H1 (cell line): ENCODE measurements at regions not wholly inside any gene's neighbourhood (a gene's known extent, or its start where the extent isn't known, plus 50 kb on each side); places are given as distances from the start of the nearest gene placed in this dataset.

Experiments used
- CTCF ChIA-PET: fragments of 300-600 bp; sonication (Branson Sonifier 250); formaldehyde crosslinking; loops from one replicate; lab custom pipeline; 2021; ENCODE audit not compliant: partially characterized antibody; lab: Charles Lee
- POLR2A ChIA-PET: fragments of 300-600 bp; sonication (Branson Sonifier 250); formaldehyde crosslinking; loops from one replicate; lab custom pipeline; 2021; ENCODE audit warnings: inconsistent platforms; ENCODE audit not compliant: partially characterized antibody; lab: Charles Lee
- DNase-seq, 2 experiments: peaks; one replicate each; pipeline versions ENCODE4 v3.0.0 to v3.0.0-alpha.2; 2010 to 2022; ENCODE audit warnings: low spot score in 2 of 2, low read depth in 1 of 2, mixed read lengths in 1 of 2
- FAIRE-seq: peaks from 2 replicates; lab custom pipeline; 2011; peaks lifted over from hg19 to GRCh38; lab: Jason Lieb, UNC
- H2AFZ ChIP-seq: 2 replicates; pipeline ENCODE4 v1.8.1; 2012; ENCODE audit warnings: low read length, inconsistent platforms
- H2AK5ac ChIP-seq: 2 replicates; pipeline ENCODE4 v1.6.1; 2013; ENCODE audit warnings: low read depth, low read length
- H2BK120ac ChIP-seq: replicated peaks from 2 replicates; pipeline ENCODE3; 2013; ENCODE audit warnings: low read depth, low read length, inconsistent platforms
- H2BK12ac ChIP-seq: 2 replicates; pipeline ENCODE4 v1.6.1; 2013; ENCODE audit warnings: low read depth, low read length
- H2BK15ac ChIP-seq: 2 replicates; pipeline ENCODE4 v1.6.1; 2013; ENCODE audit warnings: low read length
- H2BK20ac ChIP-seq: 2 replicates; pipeline ENCODE4 v1.6.1; 2013; ENCODE audit warnings: low read length
- H2BK5ac ChIP-seq: 2 replicates; pipeline ENCODE4 v1.6.1; 2013; ENCODE audit warnings: low read depth, low read length
- H3K14ac ChIP-seq: 2 replicates; pipeline ENCODE4 v1.6.1; 2013; ENCODE audit warnings: inconsistent platforms; ENCODE audit not compliant: insufficient read length
- H3K18ac ChIP-seq: 2 replicates; pipeline ENCODE4 v1.6.1; 2013; ENCODE audit warnings: low read length; ENCODE audit errors: extremely low read depth
- H3K23ac ChIP-seq: 2 replicates; pipeline ENCODE4 v1.6.1; 2013; ENCODE audit warnings: inconsistent platforms; ENCODE audit not compliant: insufficient read length
- H3K23me2 ChIP-seq: 2 replicates; pipeline ENCODE4 v1.6.1; 2013; ENCODE audit warnings: low read depth, low read length
- H3K27ac ChIP-seq: 2 replicates; pipeline ENCODE4 v1.6.1; 2011; ENCODE audit warnings: low read depth, low read length, inconsistent platforms
- H3K27me3 ChIP-seq, 4 experiments: replicated peaks in 1 of 4; 1 replicate in 1 of 4; 2 replicates in 3 of 4; pipeline versions ENCODE4 v1.6.1 to v1.8.1; 2011 to 2013; ENCODE audit warnings: low read length in 3 of 4, mild to moderate bottlenecking in 3 of 4, inconsistent platforms in 2 of 4, mixed read lengths in 2 of 4, moderate library complexity in 1 of 4; ENCODE audit not compliant: control insufficient read depth in 3 of 4, insufficient read depth in 3 of 4; ENCODE audit errors: extremely low read depth in 1 of 4
- H3K36me3 ChIP-seq, 4 experiments: 2 replicates each; pipeline versions ENCODE4 v1.6.1 to v1.8.1; 2011 to 2013; ENCODE audit warnings: mild to moderate bottlenecking in 4 of 4, low read length in 3 of 4, moderate library complexity in 2 of 4, control low read depth in 1 of 4, inconsistent platforms in 1 of 4; ENCODE audit not compliant: insufficient read depth in 4 of 4, control insufficient read depth in 2 of 4
- H3K4ac ChIP-seq: replicated peaks from 2 replicates; pipeline ENCODE3; 2013; ENCODE audit warnings: low read length, low read depth, mixed read lengths, inconsistent platforms; ENCODE audit not compliant: insufficient read length
- H3K4me1 ChIP-seq, 4 experiments: replicated peaks in 1 of 4; 1 replicate in 1 of 4; 2 replicates in 3 of 4; pipeline versions ENCODE4 v1.6.1 to v1.8.1; 2011 to 2013; ENCODE audit warnings: low read length in 3 of 4, inconsistent platforms in 2 of 4, mixed read lengths in 1 of 4; ENCODE audit not compliant: insufficient read depth in 4 of 4, control insufficient read depth in 3 of 4
- H3K4me2 ChIP-seq, 2 experiments: 2 replicates each; pipeline versions ENCODE4 v1.6.1 to v1.8.1; 2011 to 2013; ENCODE audit warnings: low read depth in 2 of 2, low read length in 2 of 2, control low read depth in 1 of 2, inconsistent platforms in 1 of 2, mild to moderate bottlenecking in 1 of 2; ENCODE audit not compliant: insufficient read depth in 1 of 2
- H3K4me3 ChIP-seq, 4 experiments: fragments of 200-600, 300-600 bp in 1 of 4; sonication (generic), shearing (Covaris generic), sonication (Bioruptor Twin) in 1 of 4; 2 replicates each; pipeline versions ENCODE4 v1.5.1 to v1.8.1; 2011 to 2016; ENCODE audit warnings: low read length in 4 of 4, low read depth in 3 of 4, control low read depth in 2 of 4, inconsistent platforms in 2 of 4, mild to moderate bottlenecking in 2 of 4, mixed read lengths in 1 of 4, moderate library complexity in 1 of 4; ENCODE audit not compliant: insufficient read depth in 2 of 4; ENCODE audit errors: extremely low read depth in 1 of 4
- H3K56ac ChIP-seq: replicated peaks from 2 replicates; pipeline ENCODE3; 2013; ENCODE audit warnings: low read depth, mild to moderate bottlenecking, mixed read lengths, low read length, inconsistent platforms; ENCODE audit not compliant: insufficient read length
- H3K79me1 ChIP-seq: 2 replicates; pipeline ENCODE4 v1.6.1; 2013; ENCODE audit warnings: low read depth, low read length, control low read depth
- H3K79me2 ChIP-seq, 2 experiments: 2 replicates each; pipeline versions ENCODE4 v1.6.1 to v1.8.1; 2012 to 2013; ENCODE audit warnings: low read length in 2 of 2, mild to moderate bottlenecking in 2 of 2, inconsistent platforms in 1 of 2; ENCODE audit not compliant: insufficient read depth in 2 of 2, control insufficient read depth in 1 of 2
- H3K9ac ChIP-seq, 4 experiments: replicated peaks in 1 of 4; 1 replicate in 1 of 4; 2 replicates in 3 of 4; pipeline versions ENCODE4 v1.6.1 to v1.8.1; 2011 to 2013; ENCODE audit warnings: low read depth in 3 of 4, low read length in 3 of 4, control low read depth in 2 of 4, mild to moderate bottlenecking in 2 of 4, moderate library complexity in 2 of 4, inconsistent platforms in 1 of 4; ENCODE audit errors: extremely low read depth in 1 of 4
- H3K9me3 ChIP-seq, 2 experiments: 2 replicates each; pipeline versions ENCODE4 v1.6.1 to v1.8.1; 2012 to 2013; ENCODE audit warnings: mild to moderate bottlenecking in 2 of 2, moderate library complexity in 2 of 2, control low read depth in 1 of 2, inconsistent platforms in 1 of 2, low read depth in 1 of 2, low read length in 1 of 2, mixed read lengths in 1 of 2; ENCODE audit not compliant: insufficient read depth in 2 of 2
- H4K20me1 ChIP-seq, 2 experiments: replicated peaks in 1 of 2; 2 replicates each; pipeline versions ENCODE3 to v1.8.1; 2011 to 2013; ENCODE audit warnings: inconsistent platforms in 2 of 2, low read length in 2 of 2, mild to moderate bottlenecking in 1 of 2; ENCODE audit not compliant: insufficient read depth in 2 of 2, control insufficient read depth in 1 of 2
- H4K5ac ChIP-seq: 2 replicates; pipeline ENCODE4 v1.6.1; 2013; ENCODE audit warnings: low read length, low read depth, mixed read lengths, inconsistent platforms; ENCODE audit not compliant: insufficient read length
- H4K8ac ChIP-seq: 2 replicates; pipeline ENCODE4 v1.8.0; 2013; ENCODE audit warnings: mild to moderate bottlenecking, moderate library complexity, low read length, inconsistent platforms; ENCODE audit not compliant: insufficient read depth; ENCODE audit errors: extremely low read depth
- H4K91ac ChIP-seq: replicated peaks from 2 replicates; pipeline ENCODE3; 2013; ENCODE audit warnings: low read length, mixed read lengths, inconsistent platforms; ENCODE audit not compliant: insufficient read length
- CBX8 ChIP-seq: fragments of 300-800, 300-1000 bp; sonication (generic); IDR thresholded peaks from 2 replicates; pipeline ENCODE4 v1.7.1; 2016; ENCODE audit warnings: low read depth, low read length, borderline replicate concordance
- CTCF ChIP-seq, 3 experiments: IDR thresholded peaks; 1 replicate in 2 of 3; 2 replicates in 1 of 3; pipeline versions ENCODE4 v1.5.1 to v1.6.1; 2011; ENCODE audit warnings: low read length in 3 of 3, mild to moderate bottlenecking in 3 of 3, inconsistent platforms in 2 of 3, low read depth in 1 of 3, moderate library complexity in 1 of 3; ENCODE audit not compliant: insufficient read depth in 1 of 3; ENCODE audit errors: control extremely low read depth in 1 of 3
- EP300 ChIP-seq, 2 experiments: IDR thresholded peaks; 1 replicate in 1 of 2; 2 replicates in 1 of 2; pipeline ENCODE4 v1.6.1; 2011 to 2012; ENCODE audit warnings: low read depth in 2 of 2, low read length in 2 of 2, mild to moderate bottlenecking in 2 of 2, borderline replicate concordance in 1 of 2, inconsistent platforms in 1 of 2, moderate library complexity in 1 of 2
- SAP30 ChIP-seq: fragments of 300-600 bp; sonication (generic); IDR thresholded peaks from 2 replicates; pipeline ENCODE4 v1.7.1; 2012; ENCODE audit warnings: low read length, moderate library complexity, mild to moderate bottlenecking, inconsistent platforms; ENCODE audit not compliant: insufficient read depth, insufficient replicate concordance
- SP1 ChIP-seq: IDR thresholded peaks from 2 replicates; pipeline ENCODE4 v1.6.1; 2011; ENCODE audit warnings: low read depth, low read length
- TAF1 ChIP-seq: IDR thresholded peaks from 2 replicates; pipeline ENCODE4 v1.6.1; 2011; ENCODE audit warnings: mild to moderate bottlenecking, low read depth, low read length
- TAF7 ChIP-seq: optimal IDR thresholded peaks from 2 replicates; pipeline ENCODE3; 2011; ENCODE audit warnings: low read depth, mild to moderate bottlenecking, inconsistent platforms, low read length, moderate library complexity, borderline replicate concordance
- ZNF274 ChIP-seq: IDR thresholded peaks from 2 replicates; pipeline ENCODE4 v1.7.0; 2012; ENCODE audit warnings: low read length, borderline replicate concordance; ENCODE audit errors: extremely low read depth
- WGBS, 2 experiments: shearing (Covaris generic) in 1 of 2; methylation state at CpG; one replicate each; pipeline versions ENCODE4 v1.1.6 to v1.1.7; 2013 to 2015; ENCODE audit warnings: low lambda C conversion rate in 2 of 2, mixed read lengths in 2 of 2, inconsistent platforms in 1 of 2, low coverage in 1 of 2, missing lambda C conversion rate in 1 of 2; ENCODE audit not compliant: insufficient replicate concordance in 2 of 2, insufficient coverage in 1 of 2, insufficient read length in 1 of 2; ENCODE audit errors: extremely low coverage in 1 of 2, missing lambda C conversion rate in 1 of 2; 5-methylcytosine and 5-hydroxymethylcytosine counted together
- TF ChIP-seq, protein P1 (sequence below): IDR thresholded peaks from 2 replicates; pipeline ENCODE4 v1.6.1; 2011; ENCODE audit warnings: low read length, improper control_type of control experiment

DNA sequence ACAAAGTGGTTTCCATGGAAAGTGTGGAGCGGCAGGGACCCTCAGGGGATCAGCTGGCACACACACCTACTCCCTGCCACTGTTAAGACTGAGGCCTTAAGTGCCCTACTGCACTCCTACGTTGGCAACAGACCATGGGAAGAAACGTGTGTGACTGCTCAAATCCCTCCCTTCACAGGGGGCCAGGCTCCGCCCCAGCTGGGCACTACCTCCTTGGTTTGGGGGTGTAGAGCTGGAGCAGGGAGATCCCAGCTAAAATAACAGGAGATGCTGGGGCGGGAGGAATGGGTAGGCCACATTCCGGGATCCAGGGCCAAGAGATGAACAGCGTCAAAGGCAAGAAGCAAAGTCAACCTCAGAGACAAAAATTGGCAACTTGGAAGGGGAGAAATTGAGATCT is 231.0 kb downstream of the EN1 start:
- Histone ChIP-seq H4K5ac (no peak overlapping the region), H3K18ac (no peak overlapping the region), H2BK12ac (no peak overlapping the region), H2BK120ac (no peak overlapping the region), H3K9me3 (no peaks in the 10 kb centered on the region), H2BK20ac (no peak overlapping the region), H2AFZ (no peak overlapping the region), H4K91ac (no peak overlapping the region), H3K4me3 (no peak overlapping the region), H3K79me2 (no peaks in the 10 kb centered on the region), H3K4ac (no peak overlapping the region), H3K23ac (no peak overlapping the region), H2BK15ac (no peak overlapping the region), H4K8ac (no peak overlapping the region; the same call in 1 of the 2 replicates), H3K27ac (no peak overlapping the region), H3K14ac (no peak overlapping the region), H2BK5ac (no peak overlapping the region), H3K4me1 (0 out of 7 replicates have a peak, but pooled peaks cover 0 to 2% (median 0%) of the 10 kb centered on the region in 4 experiments), H3K23me2 (no peaks in the 10 kb centered on the region), H3K9ac (no peak overlapping the region), H3K79me1 (no peaks in the 10 kb centered on the region), H2AK5ac (no peak overlapping the region), H3K4me2 (no peak overlapping the region), H3K56ac (no peak overlapping the region), H3K36me3 (no peaks in the 10 kb centered on the region), H4K20me1 (no peaks in the 10 kb centered on the region), H3K27me3 (no peaks in the 10 kb centered on the region; a peak in 1 of 7 replicates)
- FAIRE-seq (no peak), DNase-seq (no peak)
- ChIA-PET POLR2A (no interaction called here), CTCF (interaction anchor here (1.5 kb wide), 1 partner anchor 13 kb away, joined by 3 read pairs; no protein-coding TSS in a partner anchor)
- 92% methylated on average over 7 of the region's 7 CpGs; no CpG with 5 or more reads in 1 of the 2 experiments for WGBS, 2 experiments
- TF ChIP-seq CBX8, result no peak
- TF ChIP-seq SAP30, result no peak
- TF ChIP-seq SP1, result no peak
- no peak for TF ChIP-seq TAF7
- TF ChIP-seq TAF1, result no peak
- TF ChIP-seq ZNF274, result no peak
- no peak for TF ChIP-seq CTCF (IDR thresholded peaks at IDR 0.05; ENCODE audit: control extremely low read depth in 1 of 3, insufficient read depth in 1 of 3, low read depth in 1 of 3, low read length in 3 of 3)
- TF ChIP-seq, protein P1, sequence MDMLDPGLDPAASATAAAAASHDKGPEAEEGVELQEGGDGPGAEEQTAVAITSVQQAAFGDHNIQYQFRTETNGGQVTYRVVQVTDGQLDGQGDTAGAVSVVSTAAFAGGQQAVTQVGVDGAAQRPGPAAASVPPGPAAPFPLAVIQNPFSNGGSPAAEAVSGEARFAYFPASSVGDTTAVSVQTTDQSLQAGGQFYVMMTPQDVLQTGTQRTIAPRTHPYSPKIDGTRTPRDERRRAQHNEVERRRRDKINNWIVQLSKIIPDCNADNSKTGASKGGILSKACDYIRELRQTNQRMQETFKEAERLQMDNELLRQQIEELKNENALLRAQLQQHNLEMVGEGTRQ, result no peak
- TF ChIP-seq EP300 (IDR thresholded peaks at IDR 0.05; ENCODE audit: borderline replicate concordance in 1 of 2, low read depth in 2 of 2, low read length in 2 of 2), result no peak
